Lung (tissue), 11 donors: ENCODE measurements at regions not wholly inside any gene's neighbourhood (a gene's known extent, or its start where the extent isn't known, plus 50 kb on each side); places are given as distances from the start of the nearest gene placed in this dataset.

ENCODE experiments used
- ATAC-seq: fragments of 200-7000 bp; cut with Tn5 transposase; one replicate; pipeline ENCODE4 v1.9.1; 2020; ENCODE audit warnings: moderate number of reproducible peaks; ENCODE audit not compliant: insufficient read depth, low FRiP score
- DNase-seq, 3 donors: peaks; one replicate each; pipeline ENCODE4 v3.0.0-alpha.2; 2013 to 2017
- H3K27ac ChIP-seq, 2 donors: one replicate each; pipeline ENCODE4 v1.5.1; 2013; ENCODE audit warnings: mild to moderate bottlenecking in 2 of 2, moderate library complexity in 2 of 2, control low read depth in 1 of 2, inconsistent platforms in 1 of 2, low read depth in 1 of 2, low read length in 1 of 2
- H3K27me3 ChIP-seq, 3 donors: one replicate each; pipeline ENCODE4 v1.5.1; 2013; ENCODE audit warnings: low read length in 2 of 3; ENCODE audit not compliant: control insufficient read depth in 3 of 3, insufficient read depth in 3 of 3
- H3K36me3 ChIP-seq, 4 donors: one replicate each; pipeline ENCODE4 v1.5.1; 2013; ENCODE audit warnings: low read length in 4 of 4, mild to moderate bottlenecking in 1 of 4, moderate library complexity in 1 of 4; ENCODE audit not compliant: control insufficient read depth in 4 of 4, insufficient read depth in 4 of 4
- H3K4me1 ChIP-seq, 5 donors: one replicate each; pipeline ENCODE4 v1.5.1; 2013; ENCODE audit warnings: low read length in 5 of 5, mild to moderate bottlenecking in 2 of 5, moderate library complexity in 1 of 5; ENCODE audit not compliant: control insufficient read depth in 5 of 5, insufficient read depth in 5 of 5
- H3K4me3 ChIP-seq: one replicate; pipeline ENCODE4 v1.5.1; 2013; ENCODE audit warnings: mild to moderate bottlenecking, control low read depth, moderate library complexity
- H3K9ac ChIP-seq, 2 donors: one replicate each; pipeline ENCODE4 v1.5.1; 2013; ENCODE audit warnings: low read length in 2 of 2, control low read depth in 1 of 2; ENCODE audit not compliant: insufficient read depth in 1 of 2
- H3K9me3 ChIP-seq, 4 donors: one replicate each; pipeline ENCODE4 v1.5.1; 2013; ENCODE audit warnings: low read length in 3 of 4, mild to moderate bottlenecking in 1 of 4, moderate library complexity in 1 of 4; ENCODE audit not compliant: control insufficient read depth in 4 of 4, insufficient read depth in 3 of 4
- WGBS, 2 donors: extraction: QIAGEN DNeasy Blood & Tissue Kit; methylation state at CpG; one replicate each; pipeline ENCODE4 v1.1.7; 2013; 5-methylcytosine and 5-hydroxymethylcytosine counted together
- TF ChIP-seq, protein P1 (sequence below): IDR thresholded peaks from 2 replicates; pipeline ENCODE4 v1.5.1; 2012; ENCODE audit warnings: mild to moderate bottlenecking; ENCODE audit errors: control extremely low read depth, extremely low read depth
- donor health status: control.
- donor health status: control.
- donor health status: Bipolar disorder and iron deficiency.
- donor health status: healthy.
- donor health status: DM: yes; HTN: yes; CAD: no.

DNA sequence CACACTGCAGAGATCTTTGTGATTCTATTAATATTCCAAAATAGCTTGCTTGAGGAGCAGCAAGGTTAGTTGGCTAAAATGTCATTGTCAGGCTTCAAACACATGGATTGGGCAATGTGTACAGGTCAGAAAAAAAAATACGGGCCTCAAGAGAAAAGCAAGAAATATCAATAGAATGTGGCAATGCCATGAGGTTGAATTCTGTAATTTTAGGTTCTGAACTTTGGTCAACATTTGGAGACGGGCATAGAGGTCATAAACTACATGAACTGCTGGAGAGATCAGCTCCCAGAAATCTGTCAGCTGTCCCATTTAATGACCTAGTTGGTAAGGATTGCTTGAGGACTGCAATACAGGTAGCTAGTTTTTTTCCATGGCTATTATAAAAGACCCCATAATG lies 445.8 kb downstream of the HTR1B start:
- DNase-seq (no peak), ATAC-seq (no peak)
- Histone ChIP-seq H3K4me1 (no peaks in the 10 kb centered on the region), H3K36me3 (no peaks in the 10 kb centered on the region), H3K27me3 (no peaks in the 10 kb centered on the region), H3K27ac (no peak overlapping the region), H3K9ac (no peak overlapping the region), H3K4me3 (no peak overlapping the region), H3K9me3 (no peaks in the 10 kb centered on the region)
- TF ChIP-seq, protein P1, sequence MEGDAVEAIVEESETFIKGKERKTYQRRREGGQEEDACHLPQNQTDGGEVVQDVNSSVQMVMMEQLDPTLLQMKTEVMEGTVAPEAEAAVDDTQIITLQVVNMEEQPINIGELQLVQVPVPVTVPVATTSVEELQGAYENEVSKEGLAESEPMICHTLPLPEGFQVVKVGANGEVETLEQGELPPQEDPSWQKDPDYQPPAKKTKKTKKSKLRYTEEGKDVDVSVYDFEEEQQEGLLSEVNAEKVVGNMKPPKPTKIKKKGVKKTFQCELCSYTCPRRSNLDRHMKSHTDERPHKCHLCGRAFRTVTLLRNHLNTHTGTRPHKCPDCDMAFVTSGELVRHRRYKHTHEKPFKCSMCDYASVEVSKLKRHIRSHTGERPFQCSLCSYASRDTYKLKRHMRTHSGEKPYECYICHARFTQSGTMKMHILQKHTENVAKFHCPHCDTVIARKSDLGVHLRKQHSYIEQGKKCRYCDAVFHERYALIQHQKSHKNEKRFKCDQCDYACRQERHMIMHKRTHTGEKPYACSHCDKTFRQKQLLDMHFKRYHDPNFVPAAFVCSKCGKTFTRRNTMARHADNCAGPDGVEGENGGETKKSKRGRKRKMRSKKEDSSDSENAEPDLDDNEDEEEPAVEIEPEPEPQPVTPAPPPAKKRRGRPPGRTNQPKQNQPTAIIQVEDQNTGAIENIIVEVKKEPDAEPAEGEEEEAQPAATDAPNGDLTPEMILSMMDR, result no peak
- WGBS, 2 donors, result 87 to 92% methylated on average over 2 of the region's 2 CpGs

DNA sequence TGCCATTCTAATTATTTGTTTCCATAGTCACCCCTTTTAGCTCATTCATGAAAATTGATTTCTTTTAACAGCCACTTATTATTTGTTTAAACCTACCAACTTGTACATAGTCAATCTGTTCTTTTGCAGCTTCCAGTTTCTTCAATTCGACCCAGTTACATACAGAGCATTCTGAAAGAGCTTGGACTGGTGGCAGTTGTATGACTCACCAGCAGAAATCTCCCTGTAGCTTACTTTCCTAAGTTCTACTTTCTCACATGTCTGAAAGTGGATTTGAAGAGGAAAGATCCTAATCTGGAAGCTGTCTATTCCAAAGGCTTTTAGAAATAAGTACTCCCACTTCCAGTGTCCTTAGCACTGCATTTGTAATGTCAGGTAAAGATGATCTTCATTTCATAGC lies 447.9 kb downstream of the HTR1B start:
- TF ChIP-seq, protein P1, result no peak
- WGBS, 2 donors, result 56 to 60% methylated on average over 1 of the region's 1 CpG
- Histone ChIP-seq H3K27me3 (no peaks in the 10 kb centered on the region), H3K36me3 (no peaks in the 10 kb centered on the region), H3K4me3 (no peak overlapping the region), H3K9ac (no peak overlapping the region), H3K4me1 (no peaks in the 10 kb centered on the region), H3K27ac (no peak overlapping the region), H3K9me3 (peaks cover 0 to 14% (median 0%) of the 10 kb centered on the region in 4 donors)
- DNase-seq (no peak), ATAC-seq (no peak)

DNA sequence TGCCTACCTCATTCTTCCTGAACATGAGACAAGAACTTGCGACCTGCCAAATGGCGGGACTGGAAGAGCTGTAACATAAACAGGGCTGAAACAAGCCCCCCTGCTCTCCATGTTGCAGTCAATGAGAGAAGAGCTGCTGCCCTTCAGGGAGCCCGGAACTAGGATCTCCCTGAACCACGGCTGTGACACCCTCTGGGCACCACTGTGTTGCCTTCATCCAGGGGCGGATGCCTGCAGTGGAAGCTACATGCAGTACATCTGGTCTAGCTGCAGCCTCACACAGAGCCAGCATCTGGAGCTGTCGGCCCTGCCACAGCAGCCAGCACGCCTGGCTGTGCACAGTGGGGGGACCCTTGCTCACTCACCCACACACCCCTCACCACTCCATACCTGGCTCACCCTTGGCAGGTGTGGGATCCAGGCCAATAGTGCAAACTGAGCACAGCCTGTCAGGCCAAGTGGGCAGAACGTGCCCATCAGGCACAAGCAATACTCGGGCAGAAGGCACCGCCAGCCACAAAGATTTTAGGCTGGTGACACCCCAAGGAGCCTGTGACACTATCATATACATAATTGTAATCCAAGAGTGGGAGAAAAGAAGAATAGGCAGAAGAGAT lies 451.3 kb downstream of the HTR1B start:
- Histone ChIP-seq H3K9ac (no peak overlapping the region), H3K4me3 (no peak overlapping the region), H3K27ac (no peak overlapping the region), H3K36me3 (no peaks in the 10 kb centered on the region), H3K4me1 (no peaks in the 10 kb centered on the region), H3K9me3 (peaks cover 0 to 14% (median 0%) of the 10 kb centered on the region in 4 donors), H3K27me3 (no peaks in the 10 kb centered on the region)
- 88 to 91% methylated on average over 10 of the region's 10 CpGs for WGBS, 2 donors
- ATAC-seq, result no peak
- DNase-seq, result no peak
- TF ChIP-seq, protein P1, result no peak
